ENCODE measurements at regions not wholly inside any gene's neighbourhood (a gene's known extent, or its start where the extent isn't known, plus 50 kb on each side); places are given as distances from the start of the nearest gene placed in this dataset.

- TF ChIP-seq ZEB1 (IDR thresholded peaks at IDR 0.05; ENCODE audit: insufficient replicate concordance, low read depth) (no peak), ZBTB43 (CRISPR knock-in tag; conservative IDR thresholded peaks at IDR 0.05) (peak; percentile 68; the same call in 1 of the 2 replicates), XRCC5 (optimal IDR thresholded peaks at IDR 0.05; ENCODE audit: low read length) (no peak), TGIF2 (CRISPR knock-in tag; IDR thresholded peaks at IDR 0.05) (no peak), IKZF5 (CRISPR knock-in tag; IDR thresholded peaks at IDR 0.05) (peak; percentile 67), RAD51 (IDR thresholded peaks at IDR 0.05; ENCODE audit: borderline replicate concordance) (no peak), ZBTB1 (CRISPR knock-in tag; IDR thresholded peaks at IDR 0.05; ENCODE audit: borderline replicate concordance) (no peak)
These were observed 82.4 kb downstream of the ARL6IP4 start (continued) for GRCh38 chr12:123062681-123063486.

- Histone ChIP-seq H3K9me3 (ENCODE audit: low read length) (no peaks in the 10 kb centered on the region), H3K4me3 (replicated peaks in 1 of 3; ENCODE audit: insufficient read depth in 1 of 3, low read depth in 2 of 3, low read length in 3 of 3) (no peak overlapping the region), H3K79me2 (ENCODE audit: insufficient read depth, low read length) (peaks cover 3% of the 10 kb centered on the region), H3K4me2 (ENCODE audit: low read depth, low read length) (peak overlapping the region; percentile 69; the same call in 1 of the 2 replicates), H3K36me3 (replicated peaks in 1 of 2; ENCODE audit: control insufficient read depth in 1 of 2, insufficient read depth in 2 of 2, low read length in 2 of 2) (0 out of 5 replicates have a peak, but pooled peaks cover 0 to 2% of the 10 kb centered on the region in 2 experiments), H4K20me1 (ENCODE audit: insufficient read depth, low read length) (no peaks in the 10 kb centered on the region), H3K27me3 (ENCODE audit: control insufficient read depth in 1 of 2, insufficient read depth in 2 of 2, low read length in 2 of 2) (no peaks in the 10 kb centered on the region), H3K27ac (ENCODE audit: extremely low read length, insufficient read depth, low read length) (peak overlapping the region; percentile 92), H3K4me1 (ENCODE audit: insufficient read depth, low read length) (peaks cover 33% of the 10 kb centered on the region), H2AFZ (ENCODE audit: low read length) (no peak overlapping the region), H3K9ac (ENCODE audit: insufficient read depth, low read depth, low read length) (peak overlapping the region; percentile 41; the same call in 1 of the 2 replicates)
- TF ChIP-seq ZNF326 (CRISPR knock-in tag; IDR thresholded peaks at IDR 0.05; ENCODE audit: borderline replicate concordance) (no peak), SOX6 (IDR thresholded peaks at IDR 0.05) (no peak), SOX6 (CRISPR knock-in tag; IDR thresholded peaks at IDR 0.05) (no peak), ZSCAN25 (CRISPR knock-in tag; IDR thresholded peaks at IDR 0.05) (no peak), ZNF256 (CRISPR knock-in tag; conservative IDR thresholded peaks at IDR 0.05) (no peak), JUND (CRISPR knock-in tag; IDR thresholded peaks at IDR 0.05) (no peak), GFI1 (CRISPR knock-in tag; IDR thresholded peaks at IDR 0.05; ENCODE audit: borderline replicate concordance) (no peak), KLF13 (CRISPR knock-in tag; IDR thresholded peaks at IDR 0.05) (no peak), MIXL1 (CRISPR knock-in tag; IDR thresholded peaks at IDR 0.05) (no peak), SATB2 (CRISPR knock-in tag; IDR thresholded peaks at IDR 0.05) (no peak), HNRNPLL (IDR thresholded peaks at IDR 0.05; ENCODE audit: low read depth, low read length, poor library complexity, severe bottlenecking) (no peak), WIZ (CRISPR knock-in tag; IDR thresholded peaks at IDR 0.05) (no peak), BORCS8-MEF2B (CRISPR knock-in tag; IDR thresholded peaks at IDR 0.05) (no peak)
- ATAC-seq (no peak), DNase-seq (ENCODE audit: low spot score) (no peak), FAIRE-seq (no peak)
- ChIA-PET POLR2A (interaction anchor here (0.6 to 3.2 kb wide), 3 partner anchors 28 to 171 kb away, joined by 3 to 10 read pairs (median 8); partner anchors contain the start of genes MPHOSPH9 and MTRFR), CTCF (ENCODE audit: low intra/inter-chr PET ratio, low total read pairs) (no interaction called here)
- over 99% methylated on average over 8 of the region's 9 CpGs for WGBS (ENCODE audit: low lambda C conversion rate)
- no TSS peak for BruUV-seq (replicated peaks)
- intact Hi-C loops (cut with micrococcal nuclease; ENCODE audit: unreplicated experiment): no loop called here
- in situ Hi-C loops (cut with HindIII; ENCODE audit: extremely low pct_ligation_motif_present, low pct_unique_long_range_greater_than_20kb): no loop called here
These were observed 81.1 kb downstream of the ARL6IP4 start for GRCh38 chr12:123061441-123062205.

All from HepG2 (cell line).